HCT116 (cell line): ENCODE measurements at regions not wholly inside any gene's neighbourhood (a gene's known extent, or its start where the extent isn't known, plus 50 kb on each side); places are given as distances from the start of the nearest gene placed in this dataset.

ENCODE experiments used
- ATAC-seq: fragments of 200-7000 bp; cut with Tn5 transposase; 2 replicates; pipeline ENCODE4 v1.9.1; 2020; ENCODE audit warnings: mild to moderate bottlenecking, moderate library complexity
- BruUV-seq: library from RNA; stranded (reverse); fragments of 400-500 nt; replicated peaks from 2 replicates; lab custom pipeline; 2021; lab: Mats Ljungman, UMichigan
- CTCF ChIA-PET: fragments of 300-600 bp; sonication (Branson Sonifier 250); formaldehyde crosslinking; loops from one replicate; lab custom pipeline; 2021; ENCODE audit warnings: antibody characterized with exemption; lab: Charles Lee
- POLR2A ChIA-PET: fragments of 300-600, 350-600 bp; sonication (Branson Sonifier 250); formaldehyde crosslinking; loops from one replicate; lab custom pipeline; 2021; ENCODE audit warnings: antibody characterized with exemption; lab: Charles Lee
- RAD21 ChIA-PET, 2 experiments: fragments of 300-600 bp; sonication (Branson Sonifier 250); formaldehyde crosslinking; loops; one replicate each; lab custom pipeline; 2023; ENCODE audit warnings: low total read pairs in 2 of 2; ENCODE audit not compliant: uncharacterized antibody in 2 of 2, unreplicated experiment in 2 of 2, low non-redundant PET in 1 of 2; lab: Charles Lee
- DNase-seq: peaks from one replicate; pipeline ENCODE4 v3.0.0-alpha.2; 2010; ENCODE audit warnings: low read depth, low spot score
- H2AFZ ChIP-seq: fragments of 200-600 bp; shearing (Covaris generic), sonication (generic); 2 replicates; pipeline ENCODE4 v1.6.1; 2017; ENCODE audit warnings: low read depth, mixed run types, mixed read lengths, antibody characterized with exemption, low read length; ENCODE audit not compliant: poor library complexity, severe bottlenecking
- H3K27ac ChIP-seq: 2 replicates; pipeline ENCODE4 v1.5.1; 2012; ENCODE audit warnings: low read depth, low read length
- H3K27me3 ChIP-seq: fragments of 200-600 bp; sonication (generic); 2 replicates; pipeline ENCODE4 v1.6.1; 2016; ENCODE audit warnings: mixed run types, low read length, mixed read lengths; ENCODE audit not compliant: insufficient read depth
- H3K36me3 ChIP-seq, 2 experiments: fragments of 200-500 bp in 1 of 2; fragments of 200-600 bp in 1 of 2; sonication (Bioruptor generic) in 1 of 2; sonication (generic) in 1 of 2; 2 replicates each; pipeline versions ENCODE4 v1.5.1 to v1.6.1; 2014 to 2016; ENCODE audit warnings: low read length in 2 of 2, inconsistent platforms in 1 of 2, mixed read lengths in 1 of 2, mixed run types in 1 of 2; ENCODE audit not compliant: insufficient read depth in 2 of 2, control insufficient read depth in 1 of 2
- H3K4me1 ChIP-seq, 2 experiments: fragments of 200-600 bp in 1 of 2; sonication (generic) in 1 of 2; 2 replicates each; pipeline versions ENCODE4 v1.5.1 to v1.6.1; 2012 to 2017; ENCODE audit warnings: low read length in 2 of 2, inconsistent platforms in 1 of 2, mild to moderate bottlenecking in 1 of 2, mixed read lengths in 1 of 2, mixed run types in 1 of 2, moderate library complexity in 1 of 2; ENCODE audit not compliant: insufficient read depth in 2 of 2, control insufficient read depth in 1 of 2
- H3K4me2 ChIP-seq: fragments of 200-600 bp; sonication (generic); 2 replicates; pipeline ENCODE4 v1.6.1; 2017; ENCODE audit warnings: mixed run types, low read length, mixed read lengths
- H3K4me3 ChIP-seq, 2 experiments: fragments of 200-600 bp in 1 of 2; sonication (generic) in 1 of 2; replicated peaks in 1 of 2; 2 replicates each; pipeline ENCODE4 v1.5.1; 2011 to 2016; ENCODE audit warnings: low read length in 2 of 2, control low read depth in 1 of 2, low read depth in 1 of 2, mild to moderate bottlenecking in 1 of 2, mixed read lengths in 1 of 2, mixed run types in 1 of 2
- H3K79me2 ChIP-seq: fragments of 200-600 bp; sonication (generic); 2 replicates; pipeline ENCODE4 v1.6.1; 2017; ENCODE audit warnings: mild to moderate bottlenecking, mixed run types, low read length, moderate library complexity, mixed read lengths; ENCODE audit not compliant: insufficient read depth
- H3K9ac ChIP-seq: fragments of 200-600 bp; sonication (generic); 2 replicates; pipeline ENCODE4 v1.6.1; 2016; ENCODE audit warnings: low read length, mixed read lengths
- H3K9me2 ChIP-seq: fragments of 200-600 bp; sonication (generic), shearing (Covaris generic); 2 replicates; pipeline ENCODE4 v1.6.1; 2017; ENCODE audit warnings: mixed run types, mild to moderate bottlenecking, moderate library complexity; ENCODE audit not compliant: insufficient read depth
- H3K9me3 ChIP-seq, 2 experiments: fragments of 200-500 bp in 1 of 2; fragments of 200-600 bp in 1 of 2; sonication (Bioruptor generic) in 1 of 2; sonication (generic) in 1 of 2; 2 replicates each; pipeline ENCODE4 v1.6.1; 2014 to 2017; ENCODE audit warnings: low read length in 2 of 2, mixed read lengths in 2 of 2, inconsistent platforms in 1 of 2, low read depth in 1 of 2, mild to moderate bottlenecking in 1 of 2, mixed run types in 1 of 2, moderate library complexity in 1 of 2; ENCODE audit not compliant: control insufficient read depth in 1 of 2, insufficient read depth in 1 of 2
- H4K20me1 ChIP-seq: fragments of 200-600 bp; sonication (generic), shearing (Covaris generic); 2 replicates; pipeline ENCODE4 v1.6.1; 2017; ENCODE audit warnings: mixed run types, mild to moderate bottlenecking, moderate library complexity; ENCODE audit not compliant: insufficient read depth
- ATF3 ChIP-seq: IDR thresholded peaks from 2 replicates; pipeline ENCODE4 v1.6.1; 2012
- CBX3 ChIP-seq: IDR thresholded peaks from 2 replicates; pipeline ENCODE4 v1.6.1; 2012; ENCODE audit warnings: low read depth
- CEBPB ChIP-seq: IDR thresholded peaks from 2 replicates; pipeline ENCODE4 v1.6.1; 2012; ENCODE audit warnings: low read depth
- CTCF ChIP-seq, 3 experiments: fragments of 200-600 bp in 1 of 3; sonication (generic) in 1 of 3; IDR thresholded peaks in 2 of 3; conservative IDR thresholded peaks in 1 of 3; 2 replicates each; pipeline ENCODE4 v1.5.1; 2012 to 2017; ENCODE audit warnings: low read depth in 2 of 3, low read length in 2 of 3, antibody characterized with exemption in 1 of 3, borderline replicate concordance in 1 of 3, control low read depth in 1 of 3, mild to moderate bottlenecking in 1 of 3, mixed read lengths in 1 of 3, mixed run types in 1 of 3, moderate library complexity in 1 of 3; ENCODE audit not compliant: insufficient read depth in 1 of 3
- EZH2phosphoT487 ChIP-seq: fragments of 200-600 bp; IDR thresholded peaks from 2 replicates; pipeline ENCODE4 v1.6.1; 2018; ENCODE audit warnings: antibody characterized with exemption, borderline replicate concordance
- RAD21 ChIP-seq: IDR thresholded peaks from 2 replicates; pipeline ENCODE4 v1.6.1; 2012; ENCODE audit warnings: low read depth, mild to moderate bottlenecking
- SP1 ChIP-seq: IDR thresholded peaks from 2 replicates; pipeline ENCODE4 v1.6.1; 2012; ENCODE audit warnings: low read depth
- YY1 ChIP-seq: IDR thresholded peaks from 2 replicates; pipeline ENCODE4 v1.6.1; 2011; ENCODE audit warnings: low read length, low read depth, moderate library complexity, mild to moderate bottlenecking; ENCODE audit not compliant: insufficient replicate concordance; ENCODE audit errors: extremely low read depth
- ZBTB33 ChIP-seq: IDR thresholded peaks from 2 replicates; pipeline ENCODE4 v1.6.1; 2011; ENCODE audit warnings: mild to moderate bottlenecking, low read length, moderate library complexity; ENCODE audit not compliant: insufficient replicate concordance; ENCODE audit errors: extremely low read depth
- ZFX ChIP-seq: fragments of 450-650 bp; IDR thresholded peaks from 2 replicates; pipeline ENCODE4 v1.6.1; 2017
- ZNF274 ChIP-seq: fragments of 200-500 bp; sonication (Bioruptor generic); IDR thresholded peaks from 2 replicates; pipeline ENCODE4 v1.6.1; 2014; ENCODE audit warnings: mild to moderate bottlenecking, low read depth, low read length, inconsistent platforms
- intact Hi-C: fragments of 100-400 bp; cut with micrococcal nuclease; formaldehyde crosslinking; loops from 2 replicates; pipeline ENCODE4 v1.10.0; 2022

DNA sequence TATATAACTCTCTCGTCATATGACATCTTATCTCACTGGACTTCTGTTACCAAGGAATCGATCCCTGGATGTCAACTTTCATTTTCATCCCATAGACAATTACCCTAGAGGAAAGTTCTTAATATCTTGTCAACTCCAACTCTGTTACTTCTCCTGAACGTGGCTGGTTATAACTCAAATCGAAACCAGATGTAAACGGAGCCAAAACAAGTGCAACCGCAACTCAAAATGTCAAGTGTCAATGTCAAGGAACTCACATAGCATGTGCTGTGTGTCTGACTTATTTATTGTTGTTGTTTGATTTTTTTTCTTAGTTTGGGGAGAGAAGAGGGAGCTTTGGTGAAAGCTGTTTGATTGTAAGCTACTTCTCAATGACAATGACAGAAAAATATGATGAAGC is 108.6 kb downstream of the VIP start (continued):
- no peak for TF ChIP-seq ZBTB33
- TF ChIP-seq ZNF274: no peak
- TF ChIP-seq ZFX: no peak
- TF ChIP-seq SP1: no peak
- TF ChIP-seq, all 23 proteins: peak for 0

DNA sequence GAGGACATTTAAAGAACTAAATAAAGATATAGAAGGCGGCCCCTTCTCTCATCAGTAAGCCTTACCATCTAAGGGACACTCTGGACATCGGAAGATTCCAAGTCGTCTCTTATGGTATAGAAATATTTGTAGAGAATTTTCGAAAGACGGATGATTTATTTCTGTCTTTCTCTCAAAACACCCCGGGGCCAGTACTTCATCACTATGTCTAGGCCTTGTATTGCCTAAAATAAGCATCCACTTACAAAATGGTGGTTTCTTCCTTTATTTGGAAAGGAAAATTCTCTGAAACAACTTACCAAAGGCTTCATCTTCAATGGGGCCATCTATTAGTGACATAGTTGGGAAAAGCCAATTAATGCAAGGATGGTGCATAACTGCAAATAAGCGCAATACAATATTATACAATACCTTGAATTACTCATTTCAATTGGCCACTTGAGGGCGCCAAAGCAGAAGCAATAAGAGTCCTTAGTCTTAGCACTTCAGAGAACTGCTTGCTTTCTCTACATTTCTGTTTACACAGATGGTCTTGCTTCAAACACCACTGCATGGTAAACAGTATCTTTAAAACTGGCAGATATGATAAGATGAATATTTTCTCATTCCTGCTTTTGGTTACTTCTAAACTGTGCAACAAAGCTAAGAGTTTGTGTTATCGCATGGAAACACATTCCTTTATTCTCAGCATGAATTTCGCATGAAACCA is 113.2 kb downstream of the VIP start:
- no peaks in the 10 kb centered on the region for H3K9me2 ChIP-seq
- H3K79me2 ChIP-seq: no peaks in the 10 kb centered on the region
- no peaks in the 10 kb centered on the region for H3K36me3 ChIP-seq
- TF ChIP-seq EZH2phosphoT487 (no peak), CBX3 (no peak), ZBTB33 (no peak), CTCF (IDR thresholded peaks at IDR 0.05 in 2 of 3, conservative IDR thresholded peaks at IDR 0.05 in 1 of 3; ENCODE audit: borderline replicate concordance in 1 of 3, insufficient read depth in 1 of 3, low read depth in 2 of 3, low read length in 2 of 3) (peak; percentile 53 to 75 (median 66)), ATF3 (no peak), CEBPB (0 out of 2 replicates have a peak, but pooled peaks have one; percentile 9), YY1 (no peak), RAD21 (peak; percentile 87)
- TF ChIP-seq, all 23 proteins: peak for 3
- Histone ChIP-seq H2AFZ (no peak overlapping the region), H3K9me3 (no peaks in the 10 kb centered on the region), H3K27ac (no peak overlapping the region), H3K4me3 (no peak overlapping the region), H3K4me2 (no peak overlapping the region), H3K27me3 (peaks cover 42% of the 10 kb centered on the region), H3K4me1 (no peaks in the 10 kb centered on the region), H3K9ac (no peak overlapping the region), H4K20me1 (no peaks in the 10 kb centered on the region)
- ATAC-seq: peak; percentile 98
- intact Hi-C loops: loop anchor here (1.0 to 5.0 kb wide), 5 partner anchors 33 to 161 kb away; partner anchors contain the start of gene VIP
- BruUV-seq: no TSS peak
- peak; percentile 65 for DNase-seq
- ChIA-PET RAD21 (no interaction called here), CTCF (interaction anchor here (0.8 to 4.6 kb wide), 4 partner anchors 33 to 115 kb away, joined by 3 to 43 read pairs (median 4); no protein-coding TSS in a partner anchor), POLR2A (no interaction called here)
